ENCODE measurements at regions not wholly inside any gene's neighbourhood (a gene's known extent, or its start where the extent isn't known, plus 50 kb on each side); places are given as distances from the start of the nearest gene placed in this dataset.

GRCh38 chr14:23702656-23703426 is 66.7 kb downstream of the DHRS2 start:
- no peak overlapping the region for H3K4me2 ChIP-seq (ENCODE audit: insufficient read depth, insufficient read length, low read length)
- no peak for DNase-seq
- H3K4ac ChIP-seq (ENCODE audit: low read depth, low read length), result no peak overlapping the region
- H3K9ac ChIP-seq (ENCODE audit: extremely low read depth, insufficient read length, low read length), result no peak overlapping the region
- no peak overlapping the region for H2AFZ ChIP-seq (ENCODE audit: low read length)
- Mint-ChIP-seq H3K4me3 (no peak overlapping the region), H3K4me1 (no peaks in the 10 kb centered on the region), H3K9me3 (peaks cover 66 to 71% of the 10 kb centered on the region in 2 experiments), H3K27me3 (ENCODE audit: low read depth) (peaks cover 5% of the 10 kb centered on the region), H3K36me3 (ENCODE audit: insufficient read depth in 1 of 3, low read depth in 3 of 3) (peaks cover 3 to 18% (median 11%) of the 10 kb centered on the region in 3 experiments; a peak in 6 of 7 replicates), H3K27ac (no peak overlapping the region)
- H4K5ac ChIP-seq (ENCODE audit: insufficient read length, low read depth, low read length), result no peak overlapping the region
- H3K27me3 ChIP-seq (ENCODE audit: insufficient read depth, low read length), result no peaks in the 10 kb centered on the region
- no peak overlapping the region for H3K23ac ChIP-seq (ENCODE audit: insufficient read length, low read depth, low read length)
- H4K91ac ChIP-seq (ENCODE audit: insufficient read length, low read depth, low read length), result no peak overlapping the region
- H3K79me1 ChIP-seq (ENCODE audit: insufficient read depth, low read depth, low read length, poor library complexity, severe bottlenecking), result no peaks in the 10 kb centered on the region
- no peak overlapping the region for H4K8ac ChIP-seq (replicated peaks; ENCODE audit: insufficient read length, low read depth, low read length)
- no peaks in the 10 kb centered on the region for H3K79me2 ChIP-seq (ENCODE audit: insufficient read depth, low read length)
- no peak overlapping the region for H3K18ac ChIP-seq (ENCODE audit: insufficient read length, low read depth, low read length)
- H3T11ph ChIP-seq (ENCODE audit: low read length), result no peak overlapping the region
- H2BK12ac ChIP-seq (ENCODE audit: insufficient read length, low read depth, low read length), result no peak overlapping the region
- H3K56ac ChIP-seq (ENCODE audit: insufficient read length, low read depth, low read length), result no peak overlapping the region
- no peaks in the 10 kb centered on the region for H4K20me1 ChIP-seq (ENCODE audit: control insufficient read depth, insufficient read depth, insufficient read length)
- no peak overlapping the region for H2BK5ac ChIP-seq (ENCODE audit: insufficient read length, low read length)
- no peak overlapping the region for H2BK20ac ChIP-seq (ENCODE audit: low read depth, low read length, poor library complexity, severe bottlenecking)
- peaks cover 39% of the 10 kb centered on the region for H3K9me3 ChIP-seq (ENCODE audit: control insufficient read depth, low read depth, low read length)
- no peak overlapping the region for H3K27ac ChIP-seq (ENCODE audit: insufficient read length, low read depth, low read length)
- no peak overlapping the region for H2AK5ac ChIP-seq (ENCODE audit: insufficient read length, low read length)
- H3K14ac ChIP-seq (ENCODE audit: insufficient read depth, low read length), result no peak overlapping the region
- H2BK120ac ChIP-seq (ENCODE audit: low read depth, low read length, poor library complexity, severe bottlenecking), result no peak overlapping the region
- H2BK15ac ChIP-seq (ENCODE audit: low read depth, low read length), result no peak overlapping the region
- WGBS (ENCODE audit: extremely low coverage, insufficient read length, low lambda C conversion rate), result no CpG with 5 or more reads among the region's 2 CpGs
- no peaks in the 10 kb centered on the region for H3K4me1 ChIP-seq (ENCODE audit: insufficient read depth, low read length)
- no peaks in the 10 kb centered on the region for H3K23me2 ChIP-seq (ENCODE audit: insufficient read length, low read depth, low read length, poor library complexity, severe bottlenecking)
- TF ChIP-seq CTCF (conservative IDR thresholded peaks at IDR 0.05), result no peak
